ENCODE measurements at regions not wholly inside any gene's neighbourhood (a gene's known extent, or its start where the extent isn't known, plus 50 kb on each side); places are given as distances from the start of the nearest gene placed in this dataset.

DNA sequence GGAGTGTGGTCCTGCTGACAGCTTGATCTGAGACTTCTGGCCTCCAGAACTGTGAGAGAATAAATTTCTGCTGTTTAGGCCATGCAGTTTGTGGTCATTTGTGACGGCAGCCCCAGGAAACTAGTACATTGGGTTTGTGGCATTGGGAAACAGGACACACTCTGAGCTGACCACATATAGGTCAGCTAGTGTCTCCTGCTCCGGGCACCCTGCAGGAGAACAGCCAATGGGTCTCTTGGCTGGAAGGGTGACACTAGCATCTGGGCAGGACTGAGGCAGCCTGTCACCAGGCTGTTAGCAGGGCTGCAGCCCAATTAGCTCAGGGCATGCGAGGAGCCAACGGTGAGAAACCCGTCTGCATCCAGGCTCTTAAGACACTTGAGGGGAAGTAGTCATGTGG is 83.2 kb downstream of the PITPNM2 start (continued):
- TF ChIP-seq, protein P1, sequence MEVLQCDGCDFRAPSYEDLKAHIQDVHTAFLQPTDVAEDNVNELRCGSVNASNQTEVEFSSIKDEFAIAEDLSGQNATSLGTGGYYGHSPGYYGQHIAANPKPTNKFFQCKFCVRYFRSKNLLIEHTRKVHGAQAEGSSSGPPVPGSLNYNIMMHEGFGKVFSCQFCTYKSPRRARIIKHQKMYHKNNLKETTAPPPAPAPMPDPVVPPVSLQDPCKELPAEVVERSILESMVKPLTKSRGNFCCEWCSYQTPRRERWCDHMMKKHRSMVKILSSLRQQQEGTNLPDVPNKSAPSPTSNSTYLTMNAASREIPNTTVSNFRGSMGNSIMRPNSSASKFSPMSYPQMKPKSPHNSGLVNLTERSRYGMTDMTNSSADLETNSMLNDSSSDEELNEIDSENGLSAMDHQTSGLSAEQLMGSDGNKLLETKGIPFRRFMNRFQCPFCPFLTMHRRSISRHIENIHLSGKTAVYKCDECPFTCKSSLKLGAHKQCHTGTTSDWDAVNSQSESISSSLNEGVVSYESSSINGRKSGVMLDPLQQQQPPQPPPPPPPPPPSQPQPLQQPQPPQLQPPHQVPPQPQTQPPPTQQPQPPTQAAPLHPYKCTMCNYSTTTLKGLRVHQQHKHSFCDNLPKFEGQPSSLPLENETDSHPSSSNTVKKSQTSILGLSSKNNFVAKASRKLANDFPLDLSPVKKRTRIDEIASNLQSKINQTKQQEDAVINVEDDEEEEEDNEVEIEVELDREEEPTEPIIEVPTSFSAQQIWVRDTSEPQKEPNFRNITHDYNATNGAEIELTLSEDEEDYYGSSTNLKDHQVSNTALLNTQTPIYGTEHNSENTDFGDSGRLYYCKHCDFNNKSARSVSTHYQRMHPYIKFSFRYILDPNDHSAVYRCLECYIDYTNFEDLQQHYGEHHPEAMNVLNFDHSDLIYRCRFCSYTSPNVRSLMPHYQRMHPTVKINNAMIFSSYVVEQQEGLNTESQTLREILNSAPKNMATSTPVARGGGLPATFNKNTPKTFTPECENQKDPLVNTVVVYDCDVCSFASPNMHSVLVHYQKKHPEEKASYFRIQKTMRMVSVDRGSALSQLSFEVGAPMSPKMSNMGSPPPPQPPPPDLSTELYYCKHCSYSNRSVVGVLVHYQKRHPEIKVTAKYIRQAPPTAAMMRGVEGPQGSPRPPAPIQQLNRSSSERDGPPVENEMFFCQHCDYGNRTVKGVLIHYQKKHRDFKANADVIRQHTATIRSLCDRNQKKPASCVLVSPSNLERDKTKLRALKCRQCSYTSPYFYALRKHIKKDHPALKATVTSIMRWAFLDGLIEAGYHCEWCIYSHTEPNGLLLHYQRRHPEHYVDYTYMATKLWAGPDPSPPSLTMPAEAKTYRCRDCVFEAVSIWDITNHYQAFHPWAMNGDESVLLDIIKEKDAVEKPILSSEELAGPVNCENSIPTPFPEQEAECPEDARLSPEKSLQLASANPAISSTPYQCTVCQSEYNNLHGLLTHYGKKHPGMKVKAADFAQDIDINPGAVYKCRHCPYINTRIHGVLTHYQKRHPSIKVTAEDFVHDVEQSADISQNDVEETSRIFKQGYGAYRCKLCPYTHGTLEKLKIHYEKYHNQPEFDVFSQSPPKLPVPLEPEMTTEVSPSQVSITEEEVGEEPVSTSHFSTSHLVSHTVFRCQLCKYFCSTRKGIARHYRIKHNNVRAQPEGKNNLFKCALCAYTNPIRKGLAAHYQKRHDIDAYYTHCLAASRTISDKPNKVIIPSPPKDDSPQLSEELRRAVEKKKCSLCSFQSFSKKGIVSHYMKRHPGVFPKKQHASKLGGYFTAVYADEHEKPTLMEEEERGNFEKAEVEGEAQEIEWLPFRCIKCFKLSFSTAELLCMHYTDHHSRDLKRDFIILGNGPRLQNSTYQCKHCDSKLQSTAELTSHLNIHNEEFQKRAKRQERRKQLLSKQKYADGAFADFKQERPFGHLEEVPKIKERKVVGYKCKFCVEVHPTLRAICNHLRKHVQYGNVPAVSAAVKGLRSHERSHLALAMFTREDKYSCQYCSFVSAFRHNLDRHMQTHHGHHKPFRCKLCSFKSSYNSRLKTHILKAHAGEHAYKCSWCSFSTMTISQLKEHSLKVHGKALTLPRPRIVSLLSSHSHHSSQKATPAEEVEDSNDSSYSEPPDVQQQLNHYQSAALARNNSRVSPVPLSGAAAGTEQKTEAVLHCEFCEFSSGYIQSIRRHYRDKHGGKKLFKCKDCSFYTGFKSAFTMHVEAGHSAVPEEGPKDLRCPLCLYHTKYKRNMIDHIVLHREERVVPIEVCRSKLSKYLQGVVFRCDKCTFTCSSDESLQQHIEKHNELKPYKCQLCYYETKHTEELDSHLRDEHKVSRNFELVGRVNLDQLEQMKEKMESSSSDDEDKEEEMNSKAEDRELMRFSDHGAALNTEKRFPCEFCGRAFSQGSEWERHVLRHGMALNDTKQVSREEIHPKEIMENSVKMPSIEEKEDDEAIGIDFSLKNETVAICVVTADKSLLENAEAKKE (CRISPR knock-in tag; IDR thresholded peaks at IDR 0.05), result no peak
- TF ChIP-seq ZNF331 (CRISPR knock-in tag; IDR thresholded peaks at IDR 0.05; ENCODE audit: low read depth) (no peak), JUNB (IDR thresholded peaks at IDR 0.05; ENCODE audit: unreplicated experiment) (no peak)
- TF ChIP-seq, protein P2, sequence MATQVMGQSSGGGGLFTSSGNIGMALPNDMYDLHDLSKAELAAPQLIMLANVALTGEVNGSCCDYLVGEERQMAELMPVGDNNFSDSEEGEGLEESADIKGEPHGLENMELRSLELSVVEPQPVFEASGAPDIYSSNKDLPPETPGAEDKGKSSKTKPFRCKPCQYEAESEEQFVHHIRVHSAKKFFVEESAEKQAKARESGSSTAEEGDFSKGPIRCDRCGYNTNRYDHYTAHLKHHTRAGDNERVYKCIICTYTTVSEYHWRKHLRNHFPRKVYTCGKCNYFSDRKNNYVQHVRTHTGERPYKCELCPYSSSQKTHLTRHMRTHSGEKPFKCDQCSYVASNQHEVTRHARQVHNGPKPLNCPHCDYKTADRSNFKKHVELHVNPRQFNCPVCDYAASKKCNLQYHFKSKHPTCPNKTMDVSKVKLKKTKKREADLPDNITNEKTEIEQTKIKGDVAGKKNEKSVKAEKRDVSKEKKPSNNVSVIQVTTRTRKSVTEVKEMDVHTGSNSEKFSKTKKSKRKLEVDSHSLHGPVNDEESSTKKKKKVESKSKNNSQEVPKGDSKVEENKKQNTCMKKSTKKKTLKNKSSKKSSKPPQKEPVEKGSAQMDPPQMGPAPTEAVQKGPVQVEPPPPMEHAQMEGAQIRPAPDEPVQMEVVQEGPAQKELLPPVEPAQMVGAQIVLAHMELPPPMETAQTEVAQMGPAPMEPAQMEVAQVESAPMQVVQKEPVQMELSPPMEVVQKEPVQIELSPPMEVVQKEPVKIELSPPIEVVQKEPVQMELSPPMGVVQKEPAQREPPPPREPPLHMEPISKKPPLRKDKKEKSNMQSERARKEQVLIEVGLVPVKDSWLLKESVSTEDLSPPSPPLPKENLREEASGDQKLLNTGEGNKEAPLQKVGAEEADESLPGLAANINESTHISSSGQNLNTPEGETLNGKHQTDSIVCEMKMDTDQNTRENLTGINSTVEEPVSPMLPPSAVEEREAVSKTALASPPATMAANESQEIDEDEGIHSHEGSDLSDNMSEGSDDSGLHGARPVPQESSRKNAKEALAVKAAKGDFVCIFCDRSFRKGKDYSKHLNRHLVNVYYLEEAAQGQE (IDR thresholded peaks at IDR 0.05; ENCODE audit: unreplicated experiment), result no peak

DNA sequence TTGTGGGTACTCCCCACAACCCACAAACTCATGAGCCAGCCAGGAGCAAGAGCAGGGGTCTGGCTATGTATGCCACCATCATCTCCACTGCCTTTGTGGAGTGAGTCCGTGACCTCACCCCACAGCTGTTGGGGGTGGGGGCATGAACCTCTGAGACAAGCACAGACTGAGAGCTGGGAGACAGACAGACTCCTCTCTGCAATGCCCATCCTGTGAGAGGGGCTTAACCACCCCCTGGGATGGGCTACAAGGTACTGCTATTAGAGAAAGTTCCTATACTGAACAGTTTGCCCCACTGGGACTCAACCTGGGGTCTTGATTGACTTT is 84.5 kb downstream of the PITPNM2 start:
- no peak for ATAC-seq
- H3K79me2 ChIP-seq (replicated peaks; ENCODE audit: insufficient read depth), result no peaks in the 10 kb centered on the region
- H3K27me3 ChIP-seq (ENCODE audit: insufficient read depth), result no peaks in the 10 kb centered on the region
- no peaks in the 10 kb centered on the region for H3K9me2 ChIP-seq (ENCODE audit: insufficient read depth)
- no peak overlapping the region for H3K4me3 Mint-ChIP-seq
- no peaks in the 10 kb centered on the region for H3K9me3 Mint-ChIP-seq
- no peaks in the 10 kb centered on the region for H3K36me3 Mint-ChIP-seq (ENCODE audit: low read depth)
- no peak overlapping the region for H2AFZ ChIP-seq
- DNase-seq (ENCODE audit: low spot score), result no peak
- H3K27ac Mint-ChIP-seq, result no peak overlapping the region
- no peak overlapping the region for H3K4me2 ChIP-seq
- H3K4me3 ChIP-seq, result no peak overlapping the region
- no peaks in the 10 kb centered on the region for H3K4me1 ChIP-seq (ENCODE audit: insufficient read depth)
- H3K36me3 ChIP-seq (ENCODE audit: insufficient read depth), result no peaks in the 10 kb centered on the region
- no peaks in the 10 kb centered on the region for H3K4me1 Mint-ChIP-seq
- no peaks in the 10 kb centered on the region for H4K20me1 ChIP-seq (replicated peaks; ENCODE audit: insufficient read depth)
- no peaks in the 10 kb centered on the region for H3F3A ChIP-seq (replicated peaks; ENCODE audit: low read depth)
- H3K27ac ChIP-seq (ENCODE audit: low read depth), result no peak overlapping the region
- peaks cover 11% of the 10 kb centered on the region for H3K27me3 Mint-ChIP-seq (ENCODE audit: insufficient read depth, low read depth, poor library complexity)
- no peak for TF ChIP-seq ZNF331 (CRISPR knock-in tag; IDR thresholded peaks at IDR 0.05; ENCODE audit: low read depth)
- TF ChIP-seq JUNB (IDR thresholded peaks at IDR 0.05; ENCODE audit: unreplicated experiment), result no peak
- no peak for TF ChIP-seq CREB1 (CRISPR knock-in tag; IDR thresholded peaks at IDR 0.05; ENCODE audit: low read depth)
- TF ChIP-seq ZNF114 (CRISPR knock-in tag; IDR thresholded peaks at IDR 0.05), result no peak
- TF ChIP-seq EZH2phosphoT487 (IDR thresholded peaks at IDR 0.05; ENCODE audit: unreplicated experiment), result no peak
- TF ChIP-seq, protein P2 (IDR thresholded peaks at IDR 0.05; ENCODE audit: unreplicated experiment), result no peak
- no peak for TF ChIP-seq EZH2 (IDR thresholded peaks at IDR 0.05; ENCODE audit: low read depth, unreplicated experiment)
